HEK293 (cell line): ENCODE measurements at regions not wholly inside any gene's neighbourhood (a gene's known extent, or its start where the extent isn't known, plus 50 kb on each side); places are given as distances from the start of the nearest gene placed in this dataset.

Source experiments
- KLF10 ChIP-seq: fragments of 450-650 bp; IDR thresholded peaks from 2 replicates; pipeline ENCODE4 v1.5.1; 2018; ENCODE audit warnings: missing biosample characterization, mild to moderate bottlenecking, missing genetic modification characterization
- KLF7 ChIP-seq: fragments of 450-650 bp; formaldehyde crosslinking; IDR thresholded peaks from 2 replicates; pipeline ENCODE4 v1.5.1; 2016; ENCODE audit warnings: missing biosample characterization, missing genetic modification characterization, borderline replicate concordance
- TCF7L2 ChIP-seq: IDR thresholded peaks from 2 replicates; pipeline ENCODE4 v1.6.1; 2011; ENCODE audit warnings: low read depth, mild to moderate bottlenecking, inconsistent platforms, low read length, moderate library complexity, borderline replicate concordance
- TRIM28 ChIP-seq: IDR thresholded peaks from 2 replicates; pipeline ENCODE4 v1.6.1; 2011; ENCODE audit warnings: low read length, control low read depth, borderline replicate concordance
- ZBTB17 ChIP-seq: fragments of 450-650 bp; formaldehyde crosslinking; IDR thresholded peaks from 2 replicates; pipeline ENCODE4 v1.5.1; 2016; ENCODE audit warnings: missing biosample characterization, missing genetic modification characterization
- ZNF114 ChIP-seq: fragments of 450-650 bp; formaldehyde crosslinking; IDR thresholded peaks from 2 replicates; pipeline ENCODE4 v1.5.0; 2017; ENCODE audit warnings: missing biosample characterization, missing genetic modification characterization
- ZNF140 ChIP-seq: fragments of 450-650 bp; formaldehyde crosslinking; IDR thresholded peaks from 2 replicates; pipeline ENCODE4 v1.5.1; 2016; ENCODE audit warnings: missing biosample characterization, missing genetic modification characterization
- ZNF16 ChIP-seq: fragments of 450-650 bp; formaldehyde crosslinking; IDR thresholded peaks from 2 replicates; pipeline ENCODE4 v1.5.1; 2016; ENCODE audit warnings: low read depth, missing biosample characterization, missing genetic modification characterization
- ZNF221 ChIP-seq: fragments of 450-650 bp; formaldehyde crosslinking; IDR thresholded peaks from 2 replicates; pipeline ENCODE4 v1.5.1; 2017; ENCODE audit warnings: missing biosample characterization, missing genetic modification characterization, borderline replicate concordance
- ZNF292 ChIP-seq: fragments of 450-650 bp; formaldehyde crosslinking; IDR thresholded peaks from 2 replicates; pipeline ENCODE4 v1.5.1; 2016; ENCODE audit warnings: low read depth, missing biosample characterization, missing genetic modification characterization, borderline replicate concordance
- ZNF561 ChIP-seq: fragments of 450-650 bp; IDR thresholded peaks from 2 replicates; pipeline ENCODE4 v1.5.1; 2018; ENCODE audit warnings: missing biosample characterization, missing genetic modification characterization, borderline replicate concordance
- ZNF626 ChIP-seq: fragments of 450-650 bp; sonication (Bioruptor Pico); formaldehyde crosslinking; IDR thresholded peaks from 2 replicates; pipeline ENCODE4 v1.5.1; 2018; ENCODE audit warnings: missing biosample characterization, missing genetic modification characterization, inconsistent platforms
- ZNF654 ChIP-seq: fragments of 450-650 bp; formaldehyde crosslinking; IDR thresholded peaks from 2 replicates; pipeline ENCODE4 v1.5.1; 2016; ENCODE audit warnings: low read depth, missing biosample characterization, missing genetic modification characterization
- ZNF701 ChIP-seq: fragments of 450-650 bp; formaldehyde crosslinking; IDR thresholded peaks from 2 replicates; pipeline ENCODE4 v1.5.1; 2016; ENCODE audit warnings: missing biosample characterization, missing genetic modification characterization
- ZNF768 ChIP-seq: fragments of 450-650 bp; formaldehyde crosslinking; IDR thresholded peaks from 2 replicates; pipeline ENCODE4 v1.5.1; 2018; ENCODE audit warnings: missing biosample characterization, mild to moderate bottlenecking, missing genetic modification characterization
- ZNF777 ChIP-seq: fragments of 450-650 bp; formaldehyde crosslinking; IDR thresholded peaks from 2 replicates; pipeline ENCODE4 v1.5.1; 2017; ENCODE audit warnings: missing biosample characterization, missing genetic modification characterization, borderline replicate concordance
- TF ChIP-seq, protein P1 (sequence below): fragments of 450-650 bp; formaldehyde crosslinking; IDR thresholded peaks from 2 replicates; pipeline ENCODE4 v1.5.1; 2016; ENCODE audit warnings: missing biosample characterization, missing genetic modification characterization, low read depth
- TF ChIP-seq, protein P2 (sequence below): fragments of 450-650 bp; formaldehyde crosslinking; IDR thresholded peaks from 2 replicates; pipeline ENCODE4 v1.5.1; 2016; ENCODE audit warnings: missing biosample characterization, missing genetic modification characterization
- TF ChIP-seq, protein P3 (sequence below): fragments of 450-650 bp; formaldehyde crosslinking; conservative IDR thresholded peaks from 2 replicates; pipeline ENCODE4 v1.5.1; 2016; ENCODE audit warnings: low read depth, missing biosample characterization, missing genetic modification characterization
- TF ChIP-seq, protein P4 (sequence below): fragments of 450-650 bp; formaldehyde crosslinking; IDR thresholded peaks from 2 replicates; pipeline ENCODE4 v1.5.1; 2016; ENCODE audit warnings: missing biosample characterization, missing genetic modification characterization
- TF ChIP-seq, protein P5 (sequence below): fragments of 450-650 bp; formaldehyde crosslinking; IDR thresholded peaks from 2 replicates; pipeline ENCODE4 v1.5.1; 2016; ENCODE audit warnings: missing biosample characterization, missing genetic modification characterization
- TF ChIP-seq, protein P6 (sequence below): fragments of 450-650 bp; formaldehyde crosslinking; IDR thresholded peaks from 2 replicates; pipeline ENCODE4 v1.5.1; 2017; ENCODE audit warnings: missing biosample characterization, missing genetic modification characterization
- TF ChIP-seq, protein P7 (sequence below): fragments of 450-650 bp; formaldehyde crosslinking; IDR thresholded peaks from 2 replicates; pipeline ENCODE4 v1.5.1; 2016; ENCODE audit warnings: missing biosample characterization, missing genetic modification characterization

DNA sequence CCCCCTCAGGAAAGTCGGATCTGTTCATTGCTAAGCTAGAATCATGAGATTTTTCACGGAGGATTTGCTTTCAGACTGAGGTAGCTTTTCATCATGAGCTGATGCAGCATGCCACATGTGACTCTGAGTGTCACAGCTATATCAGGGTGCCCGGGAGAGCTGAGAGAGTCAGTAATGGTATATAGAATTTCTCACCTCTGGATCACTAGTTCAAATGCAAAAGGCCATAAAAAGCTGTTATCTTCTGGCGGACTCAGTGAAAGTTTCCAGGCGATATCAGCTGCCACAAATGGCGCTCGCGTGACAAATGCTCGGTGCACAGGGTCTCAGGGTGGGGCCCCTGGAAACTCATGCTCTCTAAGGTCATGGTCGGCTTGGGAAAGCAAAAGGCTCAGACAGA lies 150.1 kb downstream of the DHX15 start (continued):
- TF ChIP-seq ZNF654 (tag by site-specific recombination), result no peak
- TF ChIP-seq, protein P1, sequence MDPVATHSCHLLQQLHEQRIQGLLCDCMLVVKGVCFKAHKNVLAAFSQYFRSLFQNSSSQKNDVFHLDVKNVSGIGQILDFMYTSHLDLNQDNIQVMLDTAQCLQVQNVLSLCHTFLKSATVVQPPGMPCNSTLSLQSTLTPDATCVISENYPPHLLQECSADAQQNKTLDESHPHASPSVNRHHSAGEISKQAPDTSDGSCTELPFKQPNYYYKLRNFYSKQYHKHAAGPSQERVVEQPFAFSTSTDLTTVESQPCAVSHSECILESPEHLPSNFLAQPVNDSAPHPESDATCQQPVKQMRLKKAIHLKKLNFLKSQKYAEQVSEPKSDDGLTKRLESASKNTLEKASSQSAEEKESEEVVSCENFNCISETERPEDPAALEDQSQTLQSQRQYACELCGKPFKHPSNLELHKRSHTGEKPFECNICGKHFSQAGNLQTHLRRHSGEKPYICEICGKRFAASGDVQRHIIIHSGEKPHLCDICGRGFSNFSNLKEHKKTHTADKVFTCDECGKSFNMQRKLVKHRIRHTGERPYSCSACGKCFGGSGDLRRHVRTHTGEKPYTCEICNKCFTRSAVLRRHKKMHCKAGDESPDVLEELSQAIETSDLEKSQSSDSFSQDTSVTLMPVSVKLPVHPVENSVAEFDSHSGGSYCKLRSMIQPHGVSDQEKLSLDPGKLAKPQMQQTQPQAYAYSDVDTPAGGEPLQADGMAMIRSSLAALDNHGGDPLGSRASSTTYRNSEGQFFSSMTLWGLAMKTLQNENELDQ (tag by site-specific recombination), result no peak
- peak; percentile 68 for TF ChIP-seq TCF7L2
- TF ChIP-seq ZNF292 (tag by site-specific recombination), result no peak
- TF ChIP-seq ZNF701 (tag by site-specific recombination), result no peak
- TF ChIP-seq, protein P2, sequence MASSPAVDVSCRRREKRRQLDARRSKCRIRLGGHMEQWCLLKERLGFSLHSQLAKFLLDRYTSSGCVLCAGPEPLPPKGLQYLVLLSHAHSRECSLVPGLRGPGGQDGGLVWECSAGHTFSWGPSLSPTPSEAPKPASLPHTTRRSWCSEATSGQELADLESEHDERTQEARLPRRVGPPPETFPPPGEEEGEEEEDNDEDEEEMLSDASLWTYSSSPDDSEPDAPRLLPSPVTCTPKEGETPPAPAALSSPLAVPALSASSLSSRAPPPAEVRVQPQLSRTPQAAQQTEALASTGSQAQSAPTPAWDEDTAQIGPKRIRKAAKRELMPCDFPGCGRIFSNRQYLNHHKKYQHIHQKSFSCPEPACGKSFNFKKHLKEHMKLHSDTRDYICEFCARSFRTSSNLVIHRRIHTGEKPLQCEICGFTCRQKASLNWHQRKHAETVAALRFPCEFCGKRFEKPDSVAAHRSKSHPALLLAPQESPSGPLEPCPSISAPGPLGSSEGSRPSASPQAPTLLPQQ (tag by site-specific recombination), result peak; percentile 67
- TF ChIP-seq ZBTB17 (tag by site-specific recombination), result no peak; the same call in 1 of the 2 replicates
- no peak for TF ChIP-seq ZNF626 (tag by site-specific recombination)
- TF ChIP-seq, protein P3, sequence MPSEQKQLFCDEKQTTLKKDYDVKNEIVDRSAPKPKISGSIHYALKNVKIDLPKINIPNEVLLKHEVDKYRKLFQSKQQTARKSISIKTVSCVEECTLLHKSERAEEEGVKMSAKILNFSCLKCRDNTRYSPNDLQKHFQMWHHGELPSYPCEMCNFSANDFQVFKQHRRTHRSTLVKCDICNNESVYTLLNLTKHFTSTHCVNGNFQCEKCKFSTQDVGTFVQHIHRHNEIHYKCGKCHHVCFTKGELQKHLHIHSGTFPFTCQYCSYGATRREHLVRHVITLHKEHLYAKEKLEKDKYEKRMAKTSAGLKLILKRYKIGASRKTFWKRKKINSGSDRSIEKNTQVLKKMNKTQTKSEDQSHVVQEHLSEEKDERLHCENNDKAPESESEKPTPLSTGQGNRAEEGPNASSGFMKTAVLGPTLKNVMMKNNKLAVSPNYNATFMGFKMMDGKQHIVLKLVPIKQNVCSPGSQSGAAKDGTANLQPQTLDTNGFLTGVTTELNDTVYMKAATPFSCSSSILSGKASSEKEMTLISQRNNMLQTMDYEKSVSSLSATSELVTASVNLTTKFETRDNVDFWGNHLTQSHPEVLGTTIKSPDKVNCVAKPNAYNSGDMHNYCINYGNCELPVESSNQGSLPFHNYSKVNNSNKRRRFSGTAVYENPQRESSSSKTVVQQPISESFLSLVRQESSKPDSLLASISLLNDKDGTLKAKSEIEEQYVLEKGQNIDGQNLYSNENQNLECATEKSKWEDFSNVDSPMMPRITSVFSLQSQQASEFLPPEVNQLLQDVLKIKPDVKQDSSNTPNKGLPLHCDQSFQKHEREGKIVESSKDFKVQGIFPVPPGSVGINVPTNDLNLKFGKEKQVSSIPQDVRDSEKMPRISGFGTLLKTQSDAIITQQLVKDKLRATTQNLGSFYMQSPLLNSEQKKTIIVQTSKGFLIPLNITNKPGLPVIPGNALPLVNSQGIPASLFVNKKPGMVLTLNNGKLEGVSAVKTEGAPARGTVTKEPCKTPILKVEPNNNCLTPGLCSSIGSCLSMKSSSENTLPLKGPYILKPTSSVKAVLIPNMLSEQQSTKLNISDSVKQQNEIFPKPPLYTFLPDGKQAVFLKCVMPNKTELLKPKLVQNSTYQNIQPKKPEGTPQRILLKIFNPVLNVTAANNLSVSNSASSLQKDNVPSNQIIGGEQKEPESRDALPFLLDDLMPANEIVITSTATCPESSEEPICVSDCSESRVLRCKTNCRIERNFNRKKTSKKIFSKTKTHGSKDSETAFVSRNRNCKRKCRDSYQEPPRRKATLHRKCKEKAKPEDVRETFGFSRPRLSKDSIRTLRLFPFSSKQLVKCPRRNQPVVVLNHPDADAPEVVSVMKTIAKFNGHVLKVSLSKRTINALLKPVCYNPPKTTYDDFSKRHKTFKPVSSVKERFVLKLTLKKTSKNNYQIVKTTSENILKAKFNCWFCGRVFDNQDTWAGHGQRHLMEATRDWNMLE (tag by site-specific recombination), result no peak
- TF ChIP-seq ZNF221 (tag by site-specific recombination), result no peak
- TF ChIP-seq TRIM28, result peak; percentile 50; the same call in 1 of the 2 replicates
- no peak for TF ChIP-seq ZNF768 (tag by site-specific recombination)
- TF ChIP-seq ZNF561, result no peak
- no peak for TF ChIP-seq KLF7 (tag by site-specific recombination)
- no peak for TF ChIP-seq ZNF777 (tag by site-specific recombination)
- TF ChIP-seq ZNF16 (tag by site-specific recombination), result no peak
- TF ChIP-seq, protein P4, sequence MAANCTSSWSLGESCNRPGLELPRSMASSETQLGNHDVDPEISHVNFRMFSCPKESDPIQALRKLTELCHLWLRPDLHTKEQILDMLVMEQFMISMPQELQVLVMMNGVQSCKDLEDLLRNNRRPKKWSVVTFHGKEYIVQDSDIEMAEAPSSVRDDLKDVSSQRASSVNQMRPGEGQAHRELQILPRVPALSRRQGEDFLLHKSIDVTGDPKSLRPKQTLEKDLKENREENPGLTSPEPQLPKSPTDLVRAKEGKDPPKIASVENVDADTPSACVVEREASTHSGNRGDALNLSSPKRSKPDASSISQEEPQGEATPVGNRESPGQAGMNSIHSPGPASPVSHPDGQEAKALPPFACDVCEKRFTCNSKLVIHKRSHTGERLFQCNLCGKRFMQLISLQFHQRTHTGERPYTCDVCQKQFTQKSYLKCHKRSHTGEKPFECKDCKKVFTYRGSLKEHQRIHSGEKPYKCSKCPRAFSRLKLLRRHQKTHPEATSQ, result no peak
- TF ChIP-seq ZNF140 (tag by site-specific recombination), result no peak
- TF ChIP-seq, protein P5, sequence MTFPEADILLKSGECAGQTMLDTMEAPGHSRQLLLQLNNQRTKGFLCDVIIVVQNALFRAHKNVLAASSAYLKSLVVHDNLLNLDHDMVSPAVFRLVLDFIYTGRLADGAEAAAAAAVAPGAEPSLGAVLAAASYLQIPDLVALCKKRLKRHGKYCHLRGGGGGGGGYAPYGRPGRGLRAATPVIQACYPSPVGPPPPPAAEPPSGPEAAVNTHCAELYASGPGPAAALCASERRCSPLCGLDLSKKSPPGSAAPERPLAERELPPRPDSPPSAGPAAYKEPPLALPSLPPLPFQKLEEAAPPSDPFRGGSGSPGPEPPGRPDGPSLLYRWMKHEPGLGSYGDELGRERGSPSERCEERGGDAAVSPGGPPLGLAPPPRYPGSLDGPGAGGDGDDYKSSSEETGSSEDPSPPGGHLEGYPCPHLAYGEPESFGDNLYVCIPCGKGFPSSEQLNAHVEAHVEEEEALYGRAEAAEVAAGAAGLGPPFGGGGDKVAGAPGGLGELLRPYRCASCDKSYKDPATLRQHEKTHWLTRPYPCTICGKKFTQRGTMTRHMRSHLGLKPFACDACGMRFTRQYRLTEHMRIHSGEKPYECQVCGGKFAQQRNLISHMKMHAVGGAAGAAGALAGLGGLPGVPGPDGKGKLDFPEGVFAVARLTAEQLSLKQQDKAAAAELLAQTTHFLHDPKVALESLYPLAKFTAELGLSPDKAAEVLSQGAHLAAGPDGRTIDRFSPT (tag by site-specific recombination), result no peak
- TF ChIP-seq, protein P6, sequence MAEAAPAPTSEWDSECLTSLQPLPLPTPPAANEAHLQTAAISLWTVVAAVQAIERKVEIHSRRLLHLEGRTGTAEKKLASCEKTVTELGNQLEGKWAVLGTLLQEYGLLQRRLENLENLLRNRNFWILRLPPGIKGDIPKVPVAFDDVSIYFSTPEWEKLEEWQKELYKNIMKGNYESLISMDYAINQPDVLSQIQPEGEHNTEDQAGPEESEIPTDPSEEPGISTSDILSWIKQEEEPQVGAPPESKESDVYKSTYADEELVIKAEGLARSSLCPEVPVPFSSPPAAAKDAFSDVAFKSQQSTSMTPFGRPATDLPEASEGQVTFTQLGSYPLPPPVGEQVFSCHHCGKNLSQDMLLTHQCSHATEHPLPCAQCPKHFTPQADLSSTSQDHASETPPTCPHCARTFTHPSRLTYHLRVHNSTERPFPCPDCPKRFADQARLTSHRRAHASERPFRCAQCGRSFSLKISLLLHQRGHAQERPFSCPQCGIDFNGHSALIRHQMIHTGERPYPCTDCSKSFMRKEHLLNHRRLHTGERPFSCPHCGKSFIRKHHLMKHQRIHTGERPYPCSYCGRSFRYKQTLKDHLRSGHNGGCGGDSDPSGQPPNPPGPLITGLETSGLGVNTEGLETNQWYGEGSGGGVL (tag by site-specific recombination), result no peak
- TF ChIP-seq, protein P7, sequence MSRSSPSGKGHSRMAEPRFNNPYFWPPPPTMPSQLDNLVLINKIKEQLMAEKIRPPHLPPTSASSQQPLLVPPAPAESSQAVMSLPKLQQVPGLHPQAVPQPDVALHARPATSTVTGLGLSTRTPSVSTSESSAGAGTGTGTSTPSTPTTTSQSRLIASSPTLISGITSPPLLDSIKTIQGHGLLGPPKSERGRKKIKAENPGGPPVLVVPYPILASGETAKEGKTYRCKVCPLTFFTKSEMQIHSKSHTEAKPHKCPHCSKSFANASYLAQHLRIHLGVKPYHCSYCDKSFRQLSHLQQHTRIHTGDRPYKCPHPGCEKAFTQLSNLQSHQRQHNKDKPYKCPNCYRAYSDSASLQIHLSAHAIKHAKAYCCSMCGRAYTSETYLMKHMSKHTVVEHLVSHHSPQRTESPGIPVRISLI (tag by site-specific recombination), result no peak
- TF ChIP-seq KLF10 (tag by site-specific recombination), result no peak
- TF ChIP-seq ZNF114 (tag by site-specific recombination), result no peak
